WTC11 (cell line): ENCODE measurements at regions not wholly inside any gene's neighbourhood (a gene's known extent, or its start where the extent isn't known, plus 50 kb on each side); places are given as distances from the start of the nearest gene placed in this dataset.

Experiments used
- ATAC-seq: fragments of 200-7000 bp; cut with Tn5 transposase; 2 replicates; pipeline ENCODE4 v1.10.0; 2021; ENCODE audit warnings: mild to moderate bottlenecking, moderate library complexity
- CTCF ChIA-PET: fragments of 300-600 bp; sonication (Branson Sonifier 250); formaldehyde crosslinking; loops from one replicate; lab custom pipeline; 2021; ENCODE audit warnings: antibody characterized with exemption; lab: Charles Lee
- POLR2A ChIA-PET: fragments of 350-600 bp; sonication (Branson Sonifier 250); formaldehyde crosslinking; loops from one replicate; lab custom pipeline; 2021; ENCODE audit warnings: antibody characterized with exemption; lab: Charles Lee
- DNase-seq: peaks from one replicate; pipeline ENCODE4 v3.0.0; 2021; ENCODE audit warnings: low spot score
- H3K27ac Mint-ChIP-seq: 2 replicates; pipeline ENCODE4 v1.8.0; 2021; ENCODE audit warnings: mixed read lengths
- H3K27me3 Mint-ChIP-seq: 2 replicates; pipeline ENCODE4 v1.8.0; 2021; ENCODE audit warnings: low read depth, mild to moderate bottlenecking, moderate library complexity, mixed read lengths
- H3K36me3 Mint-ChIP-seq: 2 replicates; pipeline ENCODE4 v1.8.0; 2021; ENCODE audit warnings: mixed read lengths
- H3K4me1 Mint-ChIP-seq: 2 replicates; pipeline ENCODE4 v1.8.0; 2022; ENCODE audit warnings: mixed read lengths
- H3K4me3 Mint-ChIP-seq: 2 replicates; pipeline ENCODE4 v1.8.0; 2021; ENCODE audit warnings: mild to moderate bottlenecking, moderate library complexity, mixed read lengths
- H3K9me3 Mint-ChIP-seq: 2 replicates; pipeline ENCODE4 v1.8.0; 2021; ENCODE audit warnings: mixed read lengths
- ATF3 ChIP-seq: sonication (generic); formaldehyde crosslinking; conservative IDR thresholded peaks from 2 replicates; pipeline ENCODE4 v1.8.1; 2022; ENCODE audit warnings: mild to moderate bottlenecking, missing genetic modification reagents
- CDX4 ChIP-seq: fragments of 250-450 bp; sonication (Bioruptor Pico); IDR thresholded peaks from 2 replicates; pipeline ENCODE4 v1.9.0; 2021; ENCODE audit warnings: moderate library complexity, mild to moderate bottlenecking, inconsistent platforms, borderline replicate concordance
- CREM ChIP-seq: sonication (generic); formaldehyde crosslinking; IDR thresholded peaks from 2 replicates; pipeline ENCODE4 v1.8.1; 2022; ENCODE audit warnings: mild to moderate bottlenecking, missing genetic modification reagents, moderate library complexity
- ETV6 ChIP-seq: sonication (generic); formaldehyde crosslinking; IDR thresholded peaks from 2 replicates; pipeline ENCODE4 v1.8.1; 2022; ENCODE audit warnings: mild to moderate bottlenecking, missing genetic modification reagents
- FOXJ3 ChIP-seq: sonication (generic); formaldehyde crosslinking; IDR thresholded peaks from 2 replicates; pipeline ENCODE4 v1.9.0; 2021; ENCODE audit warnings: missing genetic modification reagents, mild to moderate bottlenecking, borderline replicate concordance
- GTF2I ChIP-seq: fragments of 250-450 bp; sonication (Bioruptor Pico); conservative IDR thresholded peaks from 2 replicates; pipeline ENCODE4 v1.4.0; 2021; ENCODE audit warnings: mild to moderate bottlenecking
- HMGXB4 ChIP-seq: sonication (generic); formaldehyde crosslinking; IDR thresholded peaks from 2 replicates; pipeline ENCODE4 v1.8.1; 2023; ENCODE audit warnings: mild to moderate bottlenecking, moderate library complexity, missing genetic modification reagents
- IRF1 ChIP-seq: sonication (generic); formaldehyde crosslinking; IDR thresholded peaks from 2 replicates; pipeline ENCODE4 v1.8.0; 2023; ENCODE audit warnings: missing genetic modification reagents
- JAZF1 ChIP-seq: fragments of 250-450 bp; sonication (Bioruptor Pico); IDR thresholded peaks from 2 replicates; pipeline ENCODE4 v1.9.0; 2021; ENCODE audit warnings: moderate library complexity, mild to moderate bottlenecking, inconsistent platforms
- NFATC4 ChIP-seq: fragments of 250-450 bp; sonication (Bioruptor Pico); IDR thresholded peaks from 2 replicates; pipeline ENCODE4 v1.9.0; 2021; ENCODE audit warnings: mild to moderate bottlenecking
- NFE2L1 ChIP-seq: sonication (generic); formaldehyde crosslinking; IDR thresholded peaks from 2 replicates; pipeline ENCODE4 v1.8.1; 2023; ENCODE audit warnings: missing genetic modification reagents
- NR3C1 ChIP-seq: sonication (generic); formaldehyde crosslinking; conservative IDR thresholded peaks from 2 replicates; pipeline ENCODE4 v1.8.1; 2023; ENCODE audit warnings: low read depth, mild to moderate bottlenecking, missing genetic modification reagents
- PRRX2 ChIP-seq: fragments of 250-450 bp; sonication (Bioruptor Pico); IDR thresholded peaks from 2 replicates; pipeline ENCODE4 v1.8.0; 2021; ENCODE audit warnings: mild to moderate bottlenecking
- SMAD3 ChIP-seq: sonication (generic); formaldehyde crosslinking; IDR thresholded peaks from 2 replicates; pipeline ENCODE4 v1.8.0; 2022; ENCODE audit warnings: missing genetic modification reagents, mild to moderate bottlenecking, borderline replicate concordance
- SOX15 ChIP-seq: fragments of 250-450 bp; sonication (Bioruptor Pico); IDR thresholded peaks from 2 replicates; pipeline ENCODE4 v1.9.0; 2021; ENCODE audit warnings: mild to moderate bottlenecking
- TCF7 ChIP-seq: sonication (generic); formaldehyde crosslinking; IDR thresholded peaks from 2 replicates; pipeline ENCODE4 v1.8.0; 2022; ENCODE audit warnings: mild to moderate bottlenecking, low read depth, missing genetic modification reagents, moderate library complexity
- TEAD1 ChIP-seq: sonication (generic); formaldehyde crosslinking; IDR thresholded peaks from 2 replicates; pipeline ENCODE4 v1.8.0; 2022; ENCODE audit warnings: mild to moderate bottlenecking, missing genetic modification reagents
- ZBTB21 ChIP-seq: sonication (generic); formaldehyde crosslinking; IDR thresholded peaks from 2 replicates; pipeline ENCODE4 v1.8.1; 2023; ENCODE audit warnings: mild to moderate bottlenecking, missing genetic modification reagents, borderline replicate concordance
- ZNF425 ChIP-seq: fragments of 250-450 bp; sonication (Bioruptor Pico); conservative IDR thresholded peaks from 2 replicates; pipeline ENCODE4 v1.9.0; 2021; ENCODE audit warnings: mild to moderate bottlenecking
- ZNF512 ChIP-seq: sonication (generic); formaldehyde crosslinking; IDR thresholded peaks from 2 replicates; pipeline ENCODE4 v1.8.1; 2022; ENCODE audit warnings: missing genetic modification reagents, borderline replicate concordance

GRCh38 chr1:101377084-101377835 is 140.4 kb downstream of the S1PR1 start (continued):
- no peak for TF ChIP-seq IRF1 (CRISPR knock-in tag)
- TF ChIP-seq FOXJ3 (CRISPR knock-in tag) = no peak
- TF ChIP-seq ETV6 (CRISPR knock-in tag) = no peak
- TF ChIP-seq HMGXB4 (CRISPR knock-in tag) = no peak
- no peak for TF ChIP-seq ZBTB21 (CRISPR knock-in tag)
- TF ChIP-seq TEAD1 = no peak
- no peak for TF ChIP-seq NR3C1
- no peak for TF ChIP-seq CDX4 (CRISPR knock-in tag)
- TF ChIP-seq NFE2L1 (CRISPR knock-in tag) = no peak
- no peak for TF ChIP-seq ZNF425
- no peak for TF ChIP-seq ATF3 (CRISPR knock-in tag)
- TF ChIP-seq GTF2I = no peak
- no peak for TF ChIP-seq JAZF1
- TF ChIP-seq NFATC4 (CRISPR knock-in tag) = no peak
- TF ChIP-seq SOX15 = no peak

- no peak for ATAC-seq
- TF ChIP-seq TCF7 (CRISPR knock-in tag) = no peak
- TF ChIP-seq ZNF512 (CRISPR knock-in tag) = no peak
- no peak for TF ChIP-seq SMAD3 (CRISPR knock-in tag)
- no peak for TF ChIP-seq PRRX2 (CRISPR knock-in tag)
- TF ChIP-seq CREM (CRISPR knock-in tag) = no peak
- TF ChIP-seq, all 79 proteins: peak for 0
These were observed 142.2 kb downstream of the S1PR1 start for GRCh38 chr1:101379037-101379436.

More at GRCh38 chr1:101379037-101379436, 142.2 kb downstream of the S1PR1 start:
- Mint-ChIP-seq H3K4me3 (no peak overlapping the region), H3K4me1 (peaks cover 59% of the 10 kb centered on the region), H3K36me3 (0 out of 2 replicates have a peak, but pooled peaks cover 3% of the 10 kb centered on the region), H3K9me3 (peaks cover 15% of the 10 kb centered on the region), H3K27me3 (no peaks in the 10 kb centered on the region), H3K27ac (no peak overlapping the region)
- ChIA-PET POLR2A (no interaction called here), CTCF (no interaction called here)
- DNase-seq = no peak
